NCI-H2196 (cell line): ENCODE measurements at regions not wholly inside any gene's neighbourhood (a gene's known extent, or its start where the extent isn't known, plus 50 kb on each side); places are given as distances from the start of the nearest gene placed in this dataset.
"Not testable (repeated sequence)": the region's sequence is repeated elsewhere in the genome, so short reads cannot be mapped to it uniquely, and the experiment has no call there.

ENCODE experiments used
- DNase-seq: peaks from one replicate; lab custom pipeline; 2025; ENCODE audit not compliant: unreplicated experiment; lab: John Stamatoyannopoulos, UW

- DNase-seq, result no peak
These were observed 584.6 kb downstream of the ALG10 start for GRCh38 chr12:34606749-34607519.

- DNase-seq, result no peak
These were observed 585.4 kb downstream of the ALG10 start for GRCh38 chr12:34607520-34608195.

DNA sequence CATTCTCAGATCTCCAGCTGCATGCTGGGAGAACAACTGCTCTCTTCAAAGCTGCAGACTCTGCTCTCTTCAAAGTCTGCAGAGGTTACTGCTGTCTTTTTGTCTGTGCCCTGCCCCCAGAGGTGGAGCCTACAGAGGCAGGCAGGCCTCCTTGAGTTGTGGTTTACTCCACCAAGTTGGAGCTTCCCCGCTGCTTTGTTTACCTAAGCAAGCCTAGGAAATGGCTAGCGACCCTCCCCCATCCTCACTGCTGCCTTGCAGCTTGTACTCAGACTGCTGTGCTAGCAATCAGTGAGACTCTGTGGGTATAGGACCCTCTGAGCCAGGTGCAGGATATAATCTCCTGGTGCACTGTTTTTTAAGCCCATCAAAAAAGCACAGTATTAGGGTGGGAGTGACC lies 591.7 kb downstream of the ALG10 start:
- DNase-seq, result not testable (repeated sequence)

DNA sequence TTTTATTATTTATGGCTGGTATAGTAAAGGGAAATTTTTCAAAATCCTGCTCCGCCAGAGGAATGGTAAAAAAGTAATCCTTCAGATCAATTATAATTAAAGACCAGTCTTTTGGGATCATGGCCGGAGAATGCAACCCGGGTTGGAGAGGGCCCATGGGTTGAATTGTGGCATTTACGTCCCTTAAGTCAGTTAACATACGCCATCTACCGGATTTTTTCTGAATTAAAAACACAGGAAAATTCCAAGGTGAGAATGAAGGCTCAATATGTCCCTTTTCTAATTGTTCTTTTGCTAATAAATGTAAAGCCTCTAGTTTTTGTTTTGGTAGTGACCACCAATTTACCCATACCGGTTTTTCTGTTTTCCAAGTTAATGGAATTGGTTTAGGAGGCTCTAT lies 602.8 kb downstream of the ALG10 start:
- peak; percentile 13 for DNase-seq

- DNase-seq, result no peak
These were observed 604.3 kb downstream of the ALG10 start for GRCh38 chr12:34626363-34627157.
